SK-N-MC (cell line): ENCODE measurements at regions not wholly inside any gene's neighbourhood (a gene's known extent, or its start where the extent isn't known, plus 50 kb on each side); places are given as distances from the start of the nearest gene placed in this dataset.

Experiments
- DNase-seq: peaks from one replicate; pipeline ENCODE4 v3.0.0-alpha.2; 2011; ENCODE audit warnings: low read depth, low spot score
- H3K27ac ChIP-seq: fragments of 200-600 bp; sonication (generic); 2 replicates; pipeline ENCODE4 v1.5.1; 2016; ENCODE audit warnings: mixed run types
- H3K36me3 ChIP-seq: fragments of 200-600 bp; sonication (generic); 2 replicates; pipeline ENCODE4 v1.6.1; 2017; ENCODE audit warnings: antibody characterized with exemption, low read length, mixed read lengths; ENCODE audit not compliant: insufficient read depth
- H3K4me3 ChIP-seq: fragments of 200-600 bp; sonication (generic); 2 replicates; pipeline ENCODE4 v1.5.1; 2016
- H3K9ac ChIP-seq: fragments of 200-600 bp; sonication (generic); 2 replicates; pipeline ENCODE4 v1.8.0; 2017; ENCODE audit warnings: mixed run types, mixed read lengths; ENCODE audit not compliant: insufficient read length
- H3K9me3 ChIP-seq: fragments of 200-600 bp; sonication (generic); 2 replicates; pipeline ENCODE4 v1.6.1; 2017; ENCODE audit warnings: low read depth, mild to moderate bottlenecking, antibody characterized with exemption, low read length, moderate library complexity, mixed read lengths
- EZH2 ChIP-seq: fragments of 200-600 bp; sonication (generic); IDR thresholded peaks from one replicate; pipeline ENCODE4 v1.6.1; 2017; ENCODE audit warnings: antibody characterized with exemption
- FOXP2 ChIP-seq: optimal IDR thresholded peaks from 2 replicates; pipeline ENCODE3; 2011; ENCODE audit warnings: mild to moderate bottlenecking, moderate library complexity; ENCODE audit not compliant: insufficient read depth; ENCODE audit errors: extremely low read length, control extremely low read depth

DNA sequence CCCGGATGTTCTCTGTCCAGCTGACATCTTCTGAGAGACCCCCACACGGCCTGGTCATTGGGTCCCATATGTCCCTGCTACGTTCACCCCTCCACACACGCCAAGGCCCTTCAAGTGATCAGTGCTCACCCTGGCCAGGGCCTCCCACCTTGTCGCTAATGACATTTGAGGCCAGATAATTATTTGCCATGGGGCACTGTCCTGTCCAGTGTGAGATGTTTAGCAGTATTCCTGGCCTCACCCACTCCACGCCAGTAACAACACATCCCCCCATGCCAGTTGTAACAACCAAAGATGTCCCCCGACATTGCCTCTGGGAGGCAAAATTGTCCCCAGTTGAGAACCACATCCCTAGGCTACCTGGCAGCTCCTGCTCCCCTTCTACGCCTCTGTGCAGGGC lies 49.9 kb upstream of the NANOS1 start:
- TF ChIP-seq EZH2 (no peak), FOXP2 (no peak)
- Histone ChIP-seq H3K9me3 (no peaks in the 10 kb centered on the region), H3K4me3 (no peak overlapping the region), H3K27ac (no peak overlapping the region), H3K9ac (no peak overlapping the region), H3K36me3 (no peaks in the 10 kb centered on the region)
- DNase-seq = no peak
